ENCODE measurements at regions not wholly inside any gene's neighbourhood (a gene's known extent, or its start where the extent isn't known, plus 50 kb on each side); places are given as distances from the start of the nearest gene placed in this dataset.

GRCh38 chr13:99436686-99437416, 64.4 kb upstream of the TM9SF2 start:
- peak; percentile 96 to 97 for DNase-seq

- no peak for DNase-seq
These were observed 62.2 kb upstream of the TM9SF2 start for GRCh38 chr13:99439048-99439447.

DNA sequence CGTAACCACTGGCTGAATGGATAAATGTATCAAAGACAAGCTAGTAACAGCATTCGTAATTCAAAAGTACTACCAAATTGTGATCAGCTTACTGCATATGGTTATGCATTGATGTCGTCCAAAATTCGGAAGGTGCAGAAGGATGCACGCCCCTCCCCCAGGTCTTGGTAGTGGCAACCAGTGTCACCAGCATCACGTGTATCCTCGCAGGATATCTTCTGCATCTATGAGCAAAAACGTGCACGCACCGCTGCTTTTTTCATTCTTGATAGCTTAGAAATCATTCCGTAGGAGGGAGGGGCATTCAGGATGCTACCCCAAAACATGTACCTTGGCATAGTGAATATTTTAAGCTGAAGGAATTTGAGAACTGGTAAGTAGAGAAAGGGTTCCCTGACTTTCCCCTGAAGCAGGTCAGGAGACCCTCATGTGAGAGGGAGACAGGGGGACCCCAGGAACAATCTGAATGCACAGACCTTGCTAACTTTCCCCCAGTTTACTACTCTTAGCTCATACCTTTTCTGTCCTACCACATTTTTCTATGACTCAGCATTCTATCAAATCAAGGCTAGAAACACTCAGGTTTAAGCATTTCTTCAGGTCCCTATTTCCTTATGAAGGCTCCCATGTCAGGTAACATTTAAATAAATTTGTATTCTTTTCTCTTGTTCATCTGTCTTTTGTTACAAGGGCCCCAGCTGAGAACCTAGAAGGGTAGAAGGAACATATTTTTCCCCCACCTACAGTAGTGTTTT, 61.2 kb upstream of the TM9SF2 start:
- no peak for DNase-seq

- DNase-seq: peak in 1 of 2 donors; percentile 49
These were observed 58.9 kb upstream of the TM9SF2 start for GRCh38 chr13:99442273-99442895.

DNA sequence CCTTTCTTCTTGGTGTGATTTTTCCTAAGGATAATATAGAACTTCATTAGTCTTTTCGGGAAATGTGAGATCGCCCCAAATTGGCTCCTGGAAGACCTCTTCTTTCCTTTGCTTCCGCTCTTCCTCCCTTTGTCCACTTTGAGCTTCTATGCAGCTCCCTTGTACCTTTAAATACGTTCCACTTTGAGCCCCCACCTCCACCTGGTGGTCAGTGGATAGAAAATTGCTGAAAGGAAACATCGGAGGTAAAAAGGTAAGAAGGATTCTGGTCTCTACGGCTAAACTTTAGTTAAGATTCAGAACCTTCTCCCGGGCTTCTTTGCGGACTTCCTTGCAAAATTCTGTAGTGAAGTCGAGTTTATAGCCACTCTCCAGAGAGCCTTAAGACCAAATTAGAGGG, 55.0 kb upstream of the TM9SF2 start:
- no peak for DNase-seq

DNA sequence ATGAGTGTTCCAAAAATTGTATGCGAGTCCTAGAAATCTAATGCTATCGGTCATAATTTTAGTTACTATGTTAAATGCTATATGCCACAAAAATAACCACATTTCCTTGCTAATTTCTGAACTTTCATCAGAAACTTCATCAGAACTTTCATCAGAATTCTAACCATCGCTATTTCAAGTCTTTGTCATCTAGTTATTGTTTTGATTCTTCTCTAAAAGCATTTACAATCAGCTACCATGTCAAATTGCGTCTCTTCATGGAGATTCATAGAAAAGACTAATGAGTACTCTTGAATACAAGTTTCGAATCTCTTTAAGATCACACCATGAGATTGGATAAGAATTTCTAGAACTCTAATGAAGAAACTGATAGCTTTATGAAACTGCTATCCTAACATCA, 52.7 kb upstream of the TM9SF2 start:
- DNase-seq: no peak

GRCh38 chr13:99450416-99450815, 50.9 kb upstream of the TM9SF2 start:
- no peak for DNase-seq
